ENCODE measurements at regions not wholly inside any gene's neighbourhood (a gene's known extent, or its start where the extent isn't known, plus 50 kb on each side); places are given as distances from the start of the nearest gene placed in this dataset.

GRCh38 chr4:63222466-63222865 is 1186.8 kb downstream of the TECRL start:
- Histone ChIP-seq H3K27me3 (no peaks in the 10 kb centered on the region), H3K79me2 (no peaks in the 10 kb centered on the region), H3K4me1 (ENCODE audit: insufficient read depth) (no peaks in the 10 kb centered on the region), H2AFZ (no peak overlapping the region), H3K4me2 (no peak overlapping the region), H3K9me3 (ENCODE audit: low read depth) (no peaks in the 10 kb centered on the region), H3K36me3 (replicated peaks; ENCODE audit: insufficient read depth, low read depth) (no peaks in the 10 kb centered on the region), H3K4me3 (no peak overlapping the region), H3K9me2 (replicated peaks; ENCODE audit: insufficient read depth) (no peaks in the 10 kb centered on the region), H4K20me1 (ENCODE audit: insufficient read depth, poor library complexity, severe bottlenecking) (no peaks in the 10 kb centered on the region), H3K27ac (no peak overlapping the region)
- no peak for DNase-seq (ENCODE audit: low spot score)
- TF ChIP-seq EZH2 (IDR thresholded peaks at IDR 0.05; ENCODE audit: borderline replicate concordance) (no peak), CTCF (IDR thresholded peaks at IDR 0.05; ENCODE audit: poor library complexity) (no peak), EZH2phosphoT487 (IDR thresholded peaks at IDR 0.05; ENCODE audit: low read depth, severe bottlenecking, unreplicated experiment) (no peak)
- WGBS (ENCODE audit: low lambda C conversion rate, missing lambda C conversion rate), result 87% methylated on average over 3 of the region's 3 CpGs

GRCh38 chr4:63221477-63221876 is 1187.8 kb downstream of the TECRL start:
- Histone ChIP-seq H3K4me2 (no peak overlapping the region), H3K27ac (no peak overlapping the region), H3K4me3 (no peak overlapping the region), H4K20me1 (ENCODE audit: insufficient read depth, poor library complexity, severe bottlenecking) (no peaks in the 10 kb centered on the region), H3K9me2 (replicated peaks; ENCODE audit: insufficient read depth) (no peaks in the 10 kb centered on the region), H2AFZ (no peak overlapping the region), H3K79me2 (no peaks in the 10 kb centered on the region), H3K36me3 (replicated peaks; ENCODE audit: insufficient read depth, low read depth) (no peaks in the 10 kb centered on the region), H3K27me3 (no peaks in the 10 kb centered on the region), H3K9me3 (ENCODE audit: low read depth) (no peaks in the 10 kb centered on the region), H3K4me1 (ENCODE audit: insufficient read depth) (no peaks in the 10 kb centered on the region)
- 80% methylated on average over 1 of the region's 1 CpG for WGBS (ENCODE audit: low lambda C conversion rate, missing lambda C conversion rate)
- TF ChIP-seq EZH2phosphoT487 (IDR thresholded peaks at IDR 0.05; ENCODE audit: low read depth, severe bottlenecking, unreplicated experiment) (no peak), CTCF (IDR thresholded peaks at IDR 0.05; ENCODE audit: poor library complexity) (no peak), EZH2 (IDR thresholded peaks at IDR 0.05; ENCODE audit: borderline replicate concordance) (no peak)
- DNase-seq (ENCODE audit: low spot score), result no peak

DNA sequence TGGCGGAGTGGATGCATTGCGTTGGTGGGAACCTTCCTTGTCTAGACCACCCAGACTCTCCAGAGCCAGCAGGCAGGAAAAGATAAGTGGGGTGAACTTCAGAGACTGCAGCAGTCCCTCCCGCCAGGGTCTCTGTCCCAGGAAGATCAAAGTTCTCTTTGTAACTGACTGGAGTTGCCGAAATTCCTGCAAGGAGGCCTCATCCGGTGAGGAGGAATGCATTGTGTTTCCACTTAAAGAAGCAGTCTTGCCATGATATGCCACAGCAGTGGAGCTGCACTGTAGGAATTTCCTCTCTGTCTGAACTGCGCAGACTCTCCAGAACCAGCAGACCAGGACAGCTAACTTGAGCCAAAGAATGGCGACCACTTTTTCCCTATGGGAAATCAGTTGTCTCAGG is 1190.4 kb downstream of the TECRL start:
- no peak overlapping the region for H3K4me3 ChIP-seq
- no peak for DNase-seq (ENCODE audit: low spot score)
- no peaks in the 10 kb centered on the region for H3K9me3 ChIP-seq (ENCODE audit: low read depth)
- TF ChIP-seq CTCF (IDR thresholded peaks at IDR 0.05; ENCODE audit: poor library complexity) (no peak), EZH2phosphoT487 (IDR thresholded peaks at IDR 0.05; ENCODE audit: low read depth, severe bottlenecking, unreplicated experiment) (no peak), EZH2 (IDR thresholded peaks at IDR 0.05; ENCODE audit: borderline replicate concordance) (no peak)
- no peaks in the 10 kb centered on the region for H3K27me3 ChIP-seq
- H3K36me3 ChIP-seq (replicated peaks; ENCODE audit: insufficient read depth, low read depth), result no peaks in the 10 kb centered on the region
- no peak overlapping the region for H3K27ac ChIP-seq
- no peak overlapping the region for H3K4me2 ChIP-seq
- H2AFZ ChIP-seq, result no peak overlapping the region
- no peaks in the 10 kb centered on the region for H3K79me2 ChIP-seq
- 59% methylated on average over 7 of the region's 7 CpGs for WGBS (ENCODE audit: low lambda C conversion rate, missing lambda C conversion rate)
- no peaks in the 10 kb centered on the region for H3K9me2 ChIP-seq (replicated peaks; ENCODE audit: insufficient read depth)
- H4K20me1 ChIP-seq (ENCODE audit: insufficient read depth, poor library complexity, severe bottlenecking), result no peaks in the 10 kb centered on the region
- no peaks in the 10 kb centered on the region for H3K4me1 ChIP-seq (ENCODE audit: insufficient read depth)

DNA sequence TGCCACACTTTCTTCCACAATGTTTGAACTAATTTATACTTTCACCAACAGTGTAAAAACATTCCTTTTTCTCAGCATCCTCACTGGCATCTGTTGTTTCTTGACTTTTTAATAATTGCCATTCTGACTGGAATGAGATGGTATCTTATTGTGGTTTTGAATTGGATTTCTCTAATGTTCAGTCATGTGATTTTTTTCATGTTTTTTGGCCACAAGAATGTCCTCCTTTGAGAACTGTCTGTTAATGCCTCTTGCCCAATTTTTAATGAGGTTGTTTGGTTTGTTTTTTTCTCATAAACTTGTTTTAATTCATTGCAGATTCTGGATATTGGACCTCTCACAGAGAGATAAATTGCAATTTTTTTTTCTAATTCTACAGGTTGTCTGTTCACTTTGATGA is 1195.2 kb downstream of the TECRL start:
- Histone ChIP-seq H3K27me3 (no peaks in the 10 kb centered on the region), H3K79me2 (no peaks in the 10 kb centered on the region), H3K4me1 (ENCODE audit: insufficient read depth) (no peaks in the 10 kb centered on the region), H3K4me3 (no peak overlapping the region), H3K9me2 (replicated peaks; ENCODE audit: insufficient read depth) (no peaks in the 10 kb centered on the region), H3K36me3 (replicated peaks; ENCODE audit: insufficient read depth, low read depth) (no peaks in the 10 kb centered on the region), H3K9me3 (ENCODE audit: low read depth) (no peaks in the 10 kb centered on the region), H4K20me1 (ENCODE audit: insufficient read depth, poor library complexity, severe bottlenecking) (no peaks in the 10 kb centered on the region), H2AFZ (no peak overlapping the region), H3K27ac (no peak overlapping the region), H3K4me2 (no peak overlapping the region)
- DNase-seq (ENCODE audit: low spot score), result no peak
- TF ChIP-seq CTCF (IDR thresholded peaks at IDR 0.05; ENCODE audit: poor library complexity) (no peak), EZH2phosphoT487 (IDR thresholded peaks at IDR 0.05; ENCODE audit: low read depth, severe bottlenecking, unreplicated experiment) (no peak), EZH2 (IDR thresholded peaks at IDR 0.05; ENCODE audit: borderline replicate concordance) (no peak)
